22Rv1 (cell line): ENCODE measurements at regions not wholly inside any gene's neighbourhood (a gene's known extent, or its start where the extent isn't known, plus 50 kb on each side); places are given as distances from the start of the nearest gene placed in this dataset.

Experiments
- H3K27ac ChIP-seq: fragments of 450-650 bp; 2 replicates; pipeline ENCODE4 v1.5.1; 2017
- ZFX ChIP-seq: fragments of 450-650 bp; IDR thresholded peaks from 2 replicates; pipeline ENCODE4 v1.6.1; 2017; ENCODE audit warnings: antibody characterized with exemption, borderline replicate concordance
- TF ChIP-seq, protein P1 (sequence below): fragments of 450-650 bp; IDR thresholded peaks from 2 replicates; pipeline ENCODE4 v1.5.1; 2017; ENCODE audit warnings: mild to moderate bottlenecking

DNA sequence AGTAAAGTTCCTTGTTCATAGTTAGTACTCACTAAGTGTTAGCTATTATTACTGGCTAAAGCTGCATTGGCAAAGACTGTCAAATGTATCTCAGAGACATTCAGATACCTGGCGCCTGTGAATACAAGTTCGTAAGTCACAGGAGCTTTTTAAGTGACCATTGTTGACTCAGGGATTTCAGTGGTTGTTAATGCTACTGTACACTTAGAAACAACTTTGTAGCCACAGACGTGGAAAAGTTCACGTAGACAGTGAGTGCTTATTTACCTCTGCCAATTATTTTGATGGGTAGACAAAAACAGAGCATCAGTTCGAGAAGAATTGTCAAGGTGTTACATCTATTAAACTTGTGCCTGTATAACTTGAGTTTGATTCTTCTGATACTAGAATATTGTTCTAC lies 59.1 kb upstream of the RRP15 start:
- no peak overlapping the region for H3K27ac ChIP-seq
- TF ChIP-seq, protein P1, sequence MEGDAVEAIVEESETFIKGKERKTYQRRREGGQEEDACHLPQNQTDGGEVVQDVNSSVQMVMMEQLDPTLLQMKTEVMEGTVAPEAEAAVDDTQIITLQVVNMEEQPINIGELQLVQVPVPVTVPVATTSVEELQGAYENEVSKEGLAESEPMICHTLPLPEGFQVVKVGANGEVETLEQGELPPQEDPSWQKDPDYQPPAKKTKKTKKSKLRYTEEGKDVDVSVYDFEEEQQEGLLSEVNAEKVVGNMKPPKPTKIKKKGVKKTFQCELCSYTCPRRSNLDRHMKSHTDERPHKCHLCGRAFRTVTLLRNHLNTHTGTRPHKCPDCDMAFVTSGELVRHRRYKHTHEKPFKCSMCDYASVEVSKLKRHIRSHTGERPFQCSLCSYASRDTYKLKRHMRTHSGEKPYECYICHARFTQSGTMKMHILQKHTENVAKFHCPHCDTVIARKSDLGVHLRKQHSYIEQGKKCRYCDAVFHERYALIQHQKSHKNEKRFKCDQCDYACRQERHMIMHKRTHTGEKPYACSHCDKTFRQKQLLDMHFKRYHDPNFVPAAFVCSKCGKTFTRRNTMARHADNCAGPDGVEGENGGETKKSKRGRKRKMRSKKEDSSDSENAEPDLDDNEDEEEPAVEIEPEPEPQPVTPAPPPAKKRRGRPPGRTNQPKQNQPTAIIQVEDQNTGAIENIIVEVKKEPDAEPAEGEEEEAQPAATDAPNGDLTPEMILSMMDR, result no peak
- TF ChIP-seq ZFX, result no peak
